Iris pigment epithelial cell (primary cell): ENCODE measurements at regions not wholly inside any gene's neighbourhood (a gene's known extent, or its start where the extent isn't known, plus 50 kb on each side); places are given as distances from the start of the nearest gene placed in this dataset.
"Not testable (repeated sequence)": the region's sequence is repeated elsewhere in the genome, so short reads cannot be mapped to it uniquely, and the experiment has no call there.

Source experiments
- DNase-seq: peaks from one replicate; pipeline ENCODE4 v3.0.0-alpha.2; 2011; ENCODE audit warnings: low read depth

DNA sequence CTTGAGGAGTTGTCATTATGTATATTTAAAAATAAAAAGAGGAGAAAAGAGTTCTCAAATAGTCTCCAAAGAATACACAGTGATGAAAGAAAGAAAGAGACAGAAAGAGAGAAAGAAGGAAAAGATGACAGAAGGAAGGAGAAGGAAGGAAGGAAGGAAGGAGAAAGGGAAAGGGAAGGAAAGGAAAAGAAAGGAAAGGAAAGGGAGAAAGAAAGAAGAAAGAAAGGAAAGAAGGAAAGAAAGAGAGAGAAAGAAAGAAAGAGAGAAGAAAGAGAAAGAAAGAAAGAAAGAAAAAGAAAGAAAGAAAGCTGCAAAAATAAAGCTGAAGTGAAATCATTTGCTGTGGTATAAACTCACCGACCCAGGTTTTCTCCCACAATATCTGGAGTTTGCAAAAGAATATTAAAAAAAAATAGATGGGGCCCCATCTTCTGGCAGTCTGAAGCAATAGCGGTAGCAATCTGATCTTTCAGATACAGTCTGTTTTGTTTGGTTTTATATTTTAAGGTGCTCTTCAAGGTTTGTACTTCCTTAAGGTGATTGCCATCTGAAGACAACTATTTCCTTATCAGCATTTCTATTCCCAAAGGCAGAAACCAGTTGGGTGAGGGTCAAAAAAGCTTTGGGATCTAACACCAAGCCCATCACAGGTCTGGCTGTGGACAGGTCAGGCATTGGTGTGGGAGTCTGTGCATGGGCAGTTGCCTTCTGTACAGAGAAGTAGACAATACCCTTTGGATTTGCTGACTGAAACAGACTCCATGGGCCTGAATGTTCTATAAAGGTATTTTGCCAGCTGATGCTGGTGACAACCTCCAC lies 160.4 kb downstream of the CPEB2 start:
- DNase-seq, result peak; percentile 65

GRCh38 chr4:15163284-15163645 lies 161.0 kb downstream of the CPEB2 start:
- peak; percentile 32 for DNase-seq

DNA sequence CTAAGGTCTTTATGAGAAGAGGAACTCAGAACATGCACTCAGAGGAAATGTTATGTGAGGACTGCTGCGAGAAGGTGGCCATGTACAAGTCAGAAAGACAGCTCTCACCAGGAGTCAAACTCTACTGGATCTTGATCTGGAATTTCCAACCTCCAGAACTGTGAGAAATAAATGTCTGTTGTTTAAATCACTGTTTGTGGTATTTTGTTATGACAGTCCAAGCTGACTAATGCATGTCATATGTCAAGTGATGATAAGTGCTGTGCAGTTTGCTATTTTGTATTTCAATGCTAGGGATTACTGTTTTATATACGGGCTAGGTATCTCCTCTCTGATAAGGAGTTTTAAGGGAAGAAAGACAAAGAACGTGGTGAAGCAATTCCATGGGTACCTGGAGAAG lies 162.3 kb downstream of the CPEB2 start:
- DNase-seq, result peak; percentile 74

- DNase-seq, result no peak
Measured at GRCh38 chr4:15167743-15168142, 165.5 kb downstream of the CPEB2 start.

GRCh38 chr4:15168759-15169158 lies 166.5 kb downstream of the CPEB2 start:
- DNase-seq, result no peak

- DNase-seq, result no peak
Measured at GRCh38 chr4:15171725-15172124, 169.4 kb downstream of the CPEB2 start.

GRCh38 chr4:15173251-15173650 lies 171.0 kb downstream of the CPEB2 start:
- no peak for DNase-seq

DNA sequence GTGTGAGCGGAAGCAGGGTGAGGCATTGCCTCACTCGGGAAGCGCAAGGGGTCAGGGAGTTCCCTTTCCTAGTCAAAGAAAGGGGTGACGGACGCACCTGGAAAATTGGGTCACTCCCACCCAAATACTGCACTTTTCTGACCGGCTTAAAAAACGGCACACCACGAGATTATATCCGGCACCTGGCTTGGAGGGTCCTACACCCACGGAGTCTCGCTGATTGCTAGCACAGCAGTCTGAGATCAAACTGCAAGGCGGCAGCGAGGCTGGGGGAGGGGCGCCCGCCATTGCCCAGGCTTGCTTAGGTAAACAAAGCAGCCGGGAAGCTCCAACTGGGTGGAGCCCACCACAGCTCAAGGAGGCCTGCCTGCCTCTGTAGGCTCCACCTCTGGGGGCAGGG lies 171.9 kb downstream of the CPEB2 start:
- not testable (repeated sequence) for DNase-seq

DNA sequence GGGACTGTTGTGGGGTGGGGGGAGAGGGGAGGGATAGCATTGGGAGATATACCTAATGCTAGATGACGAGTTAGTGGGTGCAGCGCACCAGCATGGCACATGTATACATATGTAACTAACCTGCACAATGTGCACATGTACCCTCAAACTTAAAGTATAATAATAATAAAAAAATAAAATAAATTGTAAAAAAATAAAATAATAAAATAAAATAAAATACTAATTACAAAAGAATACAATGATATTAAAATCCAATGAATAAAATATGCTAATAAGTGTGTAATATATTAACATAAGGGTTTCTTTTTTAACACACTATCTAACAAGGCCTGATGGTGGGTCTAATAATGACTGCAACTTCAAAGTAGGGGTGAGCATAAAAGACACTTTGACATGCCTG lies 177.6 kb downstream of the CPEB2 start:
- not testable (repeated sequence) for DNase-seq

- peak; percentile 91 for DNase-seq
Measured at GRCh38 chr4:15182600-15183220, 180.4 kb downstream of the CPEB2 start.

DNA sequence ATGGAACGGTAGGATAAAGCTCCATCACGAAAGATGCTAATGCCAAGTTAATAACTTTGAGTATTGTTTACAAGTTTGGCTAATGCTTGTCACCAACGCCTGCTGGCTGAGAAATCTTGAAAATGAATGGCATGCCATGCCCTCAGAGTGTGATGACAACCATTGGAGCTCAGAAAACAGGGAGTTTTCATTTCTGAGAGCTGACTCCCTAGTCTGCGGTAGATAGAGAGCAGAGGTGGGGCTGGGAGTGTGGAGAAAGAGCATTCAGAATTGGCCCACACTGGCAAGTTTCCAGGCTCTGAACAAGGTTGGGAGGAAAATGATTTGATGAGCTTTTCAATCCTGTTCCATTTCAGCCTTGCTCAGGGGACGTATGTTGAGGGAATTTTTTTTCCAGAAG lies 183.9 kb downstream of the CPEB2 start:
- DNase-seq, result peak; percentile 66

GRCh38 chr4:15186806-15187205 lies 184.5 kb downstream of the CPEB2 start:
- DNase-seq, result no peak

- DNase-seq, result no peak
Measured at GRCh38 chr4:15188605-15189539, 186.6 kb downstream of the CPEB2 start.

- peak; percentile 27 for DNase-seq
Measured at GRCh38 chr4:15194520-15194919, 192.2 kb downstream of the CPEB2 start.

GRCh38 chr4:15197005-15197404 lies 194.7 kb downstream of the CPEB2 start:
- DNase-seq, result peak; percentile 55

DNA sequence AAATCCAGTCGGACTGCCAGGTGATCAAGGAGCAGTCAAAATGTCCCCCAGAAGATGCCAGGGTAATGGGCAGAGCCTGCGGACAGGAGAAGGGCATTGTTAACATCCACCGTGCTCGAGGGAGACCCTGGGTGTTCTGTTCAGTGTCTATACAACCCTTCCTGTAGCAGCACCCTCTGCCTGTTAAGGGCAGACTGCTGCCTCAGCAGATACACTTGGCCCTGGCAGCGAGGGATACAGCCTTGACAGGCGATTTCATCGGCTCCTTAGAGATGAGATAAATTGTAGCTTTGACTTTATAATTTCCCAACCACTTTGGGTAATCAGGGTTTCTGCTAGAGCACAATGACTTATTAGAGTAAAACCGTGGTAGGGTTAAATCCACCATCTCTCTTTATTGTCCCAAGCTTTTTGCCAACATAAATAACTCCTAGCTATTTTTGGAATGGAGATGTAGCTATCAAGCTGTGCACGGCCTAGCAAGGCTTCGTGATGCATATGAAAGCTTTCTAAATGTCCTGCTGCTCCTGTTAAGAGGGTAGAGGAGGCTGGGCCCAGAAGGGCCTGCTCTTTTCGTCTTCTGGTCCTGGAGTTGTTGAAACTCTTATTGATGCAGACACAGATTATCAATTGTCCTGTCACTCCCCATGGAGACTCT lies 195.9 kb downstream of the CPEB2 start:
- DNase-seq, result no peak

DNA sequence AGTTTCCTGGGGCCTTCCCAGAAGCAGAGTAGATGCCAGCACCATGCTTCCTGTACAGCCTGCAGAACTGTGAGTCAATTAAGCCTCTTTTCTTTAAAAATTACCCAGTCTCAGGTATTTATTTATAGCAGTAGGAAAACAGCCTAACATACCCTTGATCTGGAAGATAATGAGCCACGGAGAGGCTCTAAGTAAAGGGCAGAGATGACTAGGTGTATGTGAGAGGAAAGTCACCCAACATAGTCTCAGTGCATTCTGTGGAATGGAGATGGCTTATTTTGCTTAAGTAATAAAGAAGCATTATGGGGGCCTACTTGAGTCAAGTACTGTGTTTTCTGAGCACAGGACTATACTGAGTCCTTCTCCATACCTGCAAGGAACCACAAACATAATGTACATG lies 199.5 kb downstream of the CPEB2 start:
- no peak for DNase-seq

GRCh38 chr4:15202481-15202880 lies 200.2 kb downstream of the CPEB2 start:
- no peak for DNase-seq

DNA sequence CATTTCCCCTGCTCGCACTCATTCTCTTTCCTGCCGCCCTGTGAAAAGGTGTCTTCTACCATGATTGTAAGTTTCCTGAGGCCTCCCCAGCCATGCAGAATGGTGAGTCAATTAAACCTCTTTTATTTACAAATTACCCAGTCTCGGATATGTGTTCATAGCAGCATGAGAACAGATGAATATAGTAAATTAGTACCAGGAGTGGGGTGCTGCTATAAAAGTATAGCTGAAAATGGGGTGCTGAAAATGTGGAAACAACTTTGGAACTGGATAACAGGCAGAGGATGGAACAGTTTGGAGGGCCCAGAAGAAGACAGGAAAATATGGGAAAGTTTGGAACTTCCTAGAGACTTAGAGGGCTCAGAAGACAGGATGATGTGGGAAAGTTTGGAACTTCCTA lies 204.2 kb downstream of the CPEB2 start:
- DNase-seq, result not testable (repeated sequence)

DNA sequence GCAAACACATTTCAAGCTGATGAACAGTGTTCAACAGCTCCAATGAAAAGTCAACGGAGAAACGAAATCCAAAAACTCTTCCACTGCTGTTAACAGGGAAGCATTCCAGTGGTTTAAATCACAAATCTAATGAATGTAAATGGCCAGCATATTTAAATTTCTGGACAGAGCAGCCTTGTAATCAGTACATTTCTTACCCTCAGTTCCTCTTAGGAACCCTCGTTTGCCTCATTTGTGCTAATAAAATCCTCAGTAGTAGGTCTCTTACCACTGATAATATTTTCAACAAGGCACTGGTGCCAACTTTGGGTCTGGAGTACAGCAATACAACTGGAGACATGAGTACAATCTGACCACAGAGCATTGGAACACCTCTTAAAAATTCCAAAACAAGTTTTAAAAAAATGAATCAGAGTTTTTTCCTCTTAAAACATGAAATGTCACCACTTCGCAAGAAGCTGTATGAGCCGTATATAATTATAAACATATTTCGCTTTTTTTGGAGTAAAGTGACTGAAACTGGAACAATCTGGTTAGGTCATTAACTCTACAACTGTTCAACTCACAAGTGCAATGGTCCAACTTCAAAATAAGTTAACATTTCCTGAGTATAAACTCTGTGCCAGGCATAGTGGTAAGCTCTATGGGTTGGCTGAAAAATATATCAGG lies 211.2 kb downstream of the CPEB2 start:
- no peak for DNase-seq

GRCh38 chr4:15215109-15215508 lies 212.7 kb upstream of the C1QTNF7 start:
- DNase-seq, result no peak

GRCh38 chr4:15226203-15226602 lies 201.6 kb upstream of the C1QTNF7 start:
- DNase-seq, result no peak
